GM23338 (cell line): ENCODE measurements at regions not wholly inside any gene's neighbourhood (a gene's known extent, or its start where the extent isn't known, plus 50 kb on each side); places are given as distances from the start of the nearest gene placed in this dataset.

ENCODE experiments used
- ATAC-seq: fragments of 200-7000 bp; cut with Tn5 transposase; 3 replicates; pipeline ENCODE4 v1.9.1; 2020
- DNase-seq: peaks from one replicate; pipeline ENCODE4 v3.0.0-alpha.2; 2015; ENCODE audit warnings: low spot score
- H2AFZ ChIP-seq: fragments of 200-600 bp; sonication (generic); 2 replicates; pipeline ENCODE4 v1.8.0; 2016; ENCODE audit warnings: antibody characterized with exemption, mild to moderate bottlenecking, moderate library complexity
- H3F3A ChIP-seq: fragments of 200-600 bp; sonication (generic); replicated peaks from 2 replicates; pipeline ENCODE4 v1.8.0; 2017; ENCODE audit warnings: antibody characterized with exemption, mixed run types, low read depth
- H3K27ac ChIP-seq: fragments of 200-600 bp; sonication (generic); 2 replicates; pipeline ENCODE4 v1.6.1; 2016; ENCODE audit warnings: low read depth
- H3K27me3 ChIP-seq: fragments of 200-600 bp; sonication (generic); 2 replicates; pipeline ENCODE4 v1.8.0; 2016; ENCODE audit warnings: mild to moderate bottlenecking, mixed run types, moderate library complexity; ENCODE audit not compliant: insufficient read depth
- H3K36me3 ChIP-seq: fragments of 200-600 bp; sonication (generic); 2 replicates; pipeline ENCODE4 v1.8.0; 2016; ENCODE audit warnings: mild to moderate bottlenecking; ENCODE audit not compliant: insufficient read depth
- H3K4me1 ChIP-seq: fragments of 200-600 bp; sonication (generic); 2 replicates; pipeline ENCODE4 v1.8.0; 2016; ENCODE audit warnings: mild to moderate bottlenecking, moderate library complexity; ENCODE audit not compliant: insufficient read depth
- H3K4me2 ChIP-seq: fragments of 200-600 bp; sonication (generic); 2 replicates; pipeline ENCODE4 v1.7.1; 2017; ENCODE audit warnings: mixed run types
- H3K4me3 ChIP-seq: fragments of 200-600 bp; sonication (generic); 2 replicates; pipeline ENCODE4 v1.6.1; 2016; ENCODE audit warnings: mixed run types
- H3K79me2 ChIP-seq: fragments of 200-600 bp; sonication (generic); replicated peaks from 2 replicates; pipeline ENCODE4 v1.8.0; 2017; ENCODE audit warnings: mild to moderate bottlenecking; ENCODE audit not compliant: insufficient read depth
- H3K9me2 ChIP-seq: fragments of 200-600 bp; sonication (generic); 2 replicates; pipeline ENCODE4 v1.8.0; 2017; ENCODE audit not compliant: insufficient read depth
- H4K20me1 ChIP-seq: fragments of 200-600 bp; sonication (generic); replicated peaks from 2 replicates; pipeline ENCODE4 v1.8.0; 2017; ENCODE audit warnings: mild to moderate bottlenecking; ENCODE audit not compliant: insufficient read depth
- H3K27ac Mint-ChIP-seq: 2 replicates; pipeline ENCODE4 v1.8.0; 2020; ENCODE audit warnings: inconsistent platforms, mild to moderate bottlenecking, moderate library complexity, mixed read lengths
- H3K27me3 Mint-ChIP-seq: 3 replicates; pipeline ENCODE4 v1.8.0; 2022; ENCODE audit warnings: low read depth, mild to moderate bottlenecking, moderate library complexity, mixed read lengths, inconsistent platforms; ENCODE audit not compliant: insufficient read depth, poor library complexity
- H3K36me3 Mint-ChIP-seq: 3 replicates; pipeline ENCODE4 v1.8.0; 2021; ENCODE audit warnings: low read depth, mild to moderate bottlenecking, inconsistent platforms, moderate library complexity, mixed read lengths
- H3K4me1 Mint-ChIP-seq: 3 replicates; pipeline ENCODE4 v1.8.0; 2020; ENCODE audit warnings: mild to moderate bottlenecking, inconsistent platforms, mixed read lengths
- H3K4me3 Mint-ChIP-seq: 3 replicates; pipeline ENCODE4 v1.8.0; 2021; ENCODE audit warnings: moderate library complexity, mild to moderate bottlenecking, inconsistent platforms, mixed read lengths
- H3K9me3 Mint-ChIP-seq: 3 replicates; pipeline ENCODE4 v1.8.0; 2020; ENCODE audit warnings: moderate library complexity, mild to moderate bottlenecking, inconsistent platforms, mixed read lengths
- CREB1 ChIP-seq: fragments of 250-450 bp; sonication (Bioruptor Pico); IDR thresholded peaks from 2 replicates; pipeline ENCODE4 v1.5.0; 2020; ENCODE audit warnings: low read depth, mild to moderate bottlenecking, moderate library complexity
- CTCF ChIP-seq, 2 experiments: fragments of 200-600 bp in 1 of 2; sonication (generic) in 1 of 2; conservative IDR thresholded peaks; 2 replicates each; pipeline versions ENCODE4 v1.5.1 to v1.6.1; 2016 to 2017; ENCODE audit warnings: antibody characterized with exemption in 2 of 2, low read depth in 2 of 2, mild to moderate bottlenecking in 2 of 2, moderate library complexity in 1 of 2
- ETS1 ChIP-seq: IDR thresholded peaks from 2 replicates; pipeline ENCODE4 v1.6.1; 2016; ENCODE audit warnings: antibody characterized with exemption
- EZH2 ChIP-seq: fragments of 200-600 bp; sonication (generic); IDR thresholded peaks from one replicate; pipeline ENCODE4 v1.8.0; 2017; ENCODE audit warnings: antibody characterized with exemption, mild to moderate bottlenecking, low read depth; ENCODE audit not compliant: unreplicated experiment
- POLR2AphosphoS5 ChIP-seq: IDR thresholded peaks from 2 replicates; pipeline ENCODE4 v1.6.1; 2016; ENCODE audit warnings: antibody characterized with exemption, low read depth
- STAT1 ChIP-seq: IDR thresholded peaks from one replicate; pipeline ENCODE4 v1.6.1; 2016; ENCODE audit warnings: antibody characterized with exemption; ENCODE audit not compliant: unreplicated experiment
- ZNF331 ChIP-seq: fragments of 250-450 bp; sonication (Bioruptor Pico); IDR thresholded peaks from 2 replicates; pipeline ENCODE4 v1.5.0; 2020; ENCODE audit warnings: low read depth, mild to moderate bottlenecking, moderate library complexity
- ZNF462 ChIP-seq: fragments of 250-450 bp; sonication (Bioruptor Pico); IDR thresholded peaks from 2 replicates; pipeline ENCODE4 v1.5.0; 2020; ENCODE audit warnings: mild to moderate bottlenecking, moderate library complexity

- H3K4me1 Mint-ChIP-seq: no peaks in the 10 kb centered on the region
- no peak overlapping the region for H3K27ac ChIP-seq
- H3K4me3 Mint-ChIP-seq: no peak overlapping the region
- peaks cover 92% of the 10 kb centered on the region for H3K9me3 Mint-ChIP-seq
- H3K36me3 Mint-ChIP-seq: peaks cover 46% of the 10 kb centered on the region
- no peak overlapping the region for H3K27ac Mint-ChIP-seq
- TF ChIP-seq STAT1 (no peak), EZH2 (no peak), POLR2AphosphoS5 (no peak), ZNF462 (no peak), ETS1 (no peak), CTCF (conservative IDR thresholded peaks at IDR 0.05; ENCODE audit: low read depth in 2 of 2) (no peak), ZNF331 (CRISPR knock-in tag) (no peak), CREB1 (no peak)
- no peak overlapping the region for H3K4me2 ChIP-seq
- no peaks in the 10 kb centered on the region for H3F3A ChIP-seq
- DNase-seq (no peak), ATAC-seq (no peak)
- H4K20me1 ChIP-seq: no peaks in the 10 kb centered on the region
- H3K4me3 ChIP-seq: no peak overlapping the region
- no peaks in the 10 kb centered on the region for H3K4me1 ChIP-seq
- H3K9me2 ChIP-seq: no peaks in the 10 kb centered on the region
- peaks cover 2% of the 10 kb centered on the region; the same call in 1 of the 2 replicates for H3K36me3 ChIP-seq
- no peak overlapping the region for H2AFZ ChIP-seq
- peaks cover 4% of the 10 kb centered on the region for H3K27me3 Mint-ChIP-seq
- no peaks in the 10 kb centered on the region for H3K27me3 ChIP-seq
- H3K79me2 ChIP-seq: no peaks in the 10 kb centered on the region
Measured at GRCh38 chr17:22717211-22717610, 1024.9 kb downstream of the KCNJ18 start.
